GM10266 (cell line): ENCODE measurements at regions not wholly inside any gene's neighbourhood (a gene's known extent, or its start where the extent isn't known, plus 50 kb on each side); places are given as distances from the start of the nearest gene placed in this dataset.
"Not testable (repeated sequence)": the region's sequence is repeated elsewhere in the genome, so short reads cannot be mapped to it uniquely, and the experiment has no call there.

Experiments used
- DNase-seq: peaks from one replicate; pipeline ENCODE4 v3.0.0; 2012; ENCODE audit errors: extremely low spot score
- TF ChIP-seq, protein P1 (sequence below): IDR thresholded peaks from 2 replicates; pipeline ENCODE4 v1.5.1; 2012; ENCODE audit warnings: mild to moderate bottlenecking, low read depth; ENCODE audit not compliant: control insufficient read depth, insufficient read depth; ENCODE audit errors: missing control alignments

DNA sequence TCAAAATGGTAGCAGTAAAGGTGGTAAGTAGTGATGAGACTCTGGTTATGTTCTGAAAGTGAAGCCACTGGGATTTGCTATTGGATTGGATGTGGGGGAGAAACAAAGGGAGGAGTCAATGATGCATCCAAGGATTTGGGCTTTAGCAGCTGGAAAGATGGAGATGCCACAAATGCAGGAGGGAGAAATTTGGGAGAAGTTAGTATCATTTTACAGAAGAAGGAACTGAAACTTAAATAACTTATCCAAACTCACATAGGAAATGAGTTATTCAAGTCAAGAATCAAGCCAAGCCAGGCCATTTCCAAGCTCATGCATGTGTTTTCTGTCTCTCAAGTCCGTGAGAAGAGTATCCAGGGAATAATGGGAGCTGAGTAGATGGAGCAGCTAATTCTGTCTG, 155.1 kb upstream of the TNFAIP3 start:
- TF ChIP-seq, protein P1, sequence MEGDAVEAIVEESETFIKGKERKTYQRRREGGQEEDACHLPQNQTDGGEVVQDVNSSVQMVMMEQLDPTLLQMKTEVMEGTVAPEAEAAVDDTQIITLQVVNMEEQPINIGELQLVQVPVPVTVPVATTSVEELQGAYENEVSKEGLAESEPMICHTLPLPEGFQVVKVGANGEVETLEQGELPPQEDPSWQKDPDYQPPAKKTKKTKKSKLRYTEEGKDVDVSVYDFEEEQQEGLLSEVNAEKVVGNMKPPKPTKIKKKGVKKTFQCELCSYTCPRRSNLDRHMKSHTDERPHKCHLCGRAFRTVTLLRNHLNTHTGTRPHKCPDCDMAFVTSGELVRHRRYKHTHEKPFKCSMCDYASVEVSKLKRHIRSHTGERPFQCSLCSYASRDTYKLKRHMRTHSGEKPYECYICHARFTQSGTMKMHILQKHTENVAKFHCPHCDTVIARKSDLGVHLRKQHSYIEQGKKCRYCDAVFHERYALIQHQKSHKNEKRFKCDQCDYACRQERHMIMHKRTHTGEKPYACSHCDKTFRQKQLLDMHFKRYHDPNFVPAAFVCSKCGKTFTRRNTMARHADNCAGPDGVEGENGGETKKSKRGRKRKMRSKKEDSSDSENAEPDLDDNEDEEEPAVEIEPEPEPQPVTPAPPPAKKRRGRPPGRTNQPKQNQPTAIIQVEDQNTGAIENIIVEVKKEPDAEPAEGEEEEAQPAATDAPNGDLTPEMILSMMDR = no peak
- no peak for DNase-seq

DNA sequence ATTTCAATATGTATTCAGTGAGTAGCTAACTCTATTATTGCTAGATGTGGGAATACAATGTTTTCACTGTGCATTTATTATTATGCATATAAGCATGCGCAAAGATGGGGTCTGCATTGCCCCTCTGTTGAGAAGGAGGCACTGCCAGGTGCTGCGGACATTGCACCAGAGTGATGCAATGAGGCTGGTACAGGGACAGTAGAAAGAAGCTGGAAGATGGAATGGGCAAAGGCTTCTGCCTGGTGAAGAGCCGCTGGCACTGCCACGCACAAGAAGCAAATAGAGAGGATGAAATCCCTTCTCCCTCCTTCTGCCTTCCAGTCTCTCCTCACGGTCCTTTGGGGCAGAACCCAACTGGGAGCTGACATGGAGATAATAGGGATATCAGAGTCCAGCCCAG, 154.5 kb upstream of the TNFAIP3 start:
- TF ChIP-seq, protein P1 = no peak
- no peak for DNase-seq

DNA sequence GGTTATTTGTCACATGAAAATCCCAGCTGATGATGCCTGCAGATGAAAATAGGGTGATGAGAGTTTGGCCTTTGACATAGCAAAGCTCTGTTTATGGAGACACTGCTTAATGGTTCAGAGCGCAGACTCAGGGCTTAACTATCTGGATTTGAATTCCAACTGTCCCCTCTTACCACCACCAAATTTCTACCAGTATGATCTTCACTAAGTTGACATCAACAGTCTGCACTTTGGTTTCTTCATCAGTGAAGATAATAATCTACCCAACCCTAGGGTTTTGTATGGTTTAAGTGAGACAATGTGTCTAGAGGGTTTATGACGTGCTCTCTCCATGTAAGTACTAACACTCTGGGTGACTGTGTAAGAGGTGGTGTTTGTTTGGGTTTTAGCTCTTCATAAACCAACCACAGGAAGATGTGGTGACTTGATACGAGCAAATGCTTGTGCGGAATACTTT, 151.4 kb upstream of the TNFAIP3 start:
- no peak for DNase-seq
- TF ChIP-seq, protein P1 = no peak

DNA sequence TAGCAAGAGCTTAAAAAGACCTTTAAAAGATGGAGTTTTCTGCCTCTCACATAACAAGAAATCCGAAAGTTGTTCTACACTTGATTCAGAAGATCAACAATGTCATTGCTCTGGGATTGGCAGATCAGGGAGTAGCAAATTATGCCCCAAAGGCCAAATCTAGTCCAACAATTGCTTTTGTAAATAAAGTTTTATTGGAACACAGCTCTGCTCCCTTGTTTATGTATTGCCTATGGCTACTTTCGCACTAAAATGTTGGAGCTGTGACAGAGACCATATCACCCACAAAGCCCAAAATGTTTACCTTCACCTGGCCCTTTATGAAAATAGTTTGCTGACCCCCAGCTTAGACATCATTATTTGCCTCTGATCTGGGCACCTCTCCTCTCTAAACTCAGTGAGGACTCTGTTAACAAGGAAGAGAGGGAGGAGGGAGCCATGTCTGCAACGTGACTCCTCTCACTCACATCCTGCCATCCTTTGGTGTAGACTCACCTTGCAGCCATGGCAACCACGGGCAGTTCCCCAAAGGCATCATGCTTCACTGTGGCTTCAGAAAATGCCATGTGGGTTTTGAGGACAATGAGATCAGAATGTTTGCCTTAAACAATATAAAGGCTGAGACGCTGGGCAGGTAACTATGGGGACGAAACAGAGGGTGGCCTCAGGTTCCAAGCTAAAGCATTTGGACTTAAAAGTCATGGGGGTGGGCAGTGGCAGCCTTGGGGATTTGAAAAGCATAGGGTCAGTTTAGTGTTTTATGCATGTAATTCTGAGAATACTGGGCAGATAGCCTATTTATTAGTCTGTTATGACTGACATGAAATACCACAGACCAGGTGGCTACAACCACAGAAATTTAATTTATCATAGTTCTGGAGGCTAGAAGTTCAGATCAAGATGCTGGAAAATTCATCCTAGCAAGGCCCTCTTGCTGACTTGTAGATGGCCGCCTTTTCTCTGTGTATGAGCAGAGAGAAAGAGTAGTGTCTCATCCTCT, 149.7 kb upstream of the TNFAIP3 start:
- DNase-seq = no peak
- TF ChIP-seq, protein P1 = no peak

DNA sequence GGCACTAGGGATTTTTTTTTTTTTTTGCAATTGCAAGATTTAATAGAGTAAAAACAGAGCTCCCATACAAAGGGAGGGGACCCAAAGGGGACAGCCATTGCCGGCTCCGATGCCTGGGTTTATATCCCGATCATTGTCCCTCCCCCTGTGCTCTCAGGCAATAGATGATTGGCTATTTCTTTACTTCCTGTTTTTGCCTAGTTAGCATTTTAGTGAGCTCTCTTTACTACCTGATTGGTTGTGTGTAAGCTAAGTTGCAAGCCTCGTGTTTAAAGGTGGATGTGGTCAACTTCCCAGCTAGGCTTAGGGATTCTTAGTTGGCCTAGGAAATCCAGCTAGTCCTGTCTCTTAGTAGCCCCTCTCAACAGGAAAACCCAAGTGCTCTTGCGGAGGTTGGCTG, 148.2 kb upstream of the TNFAIP3 start:
- not testable (repeated sequence) for DNase-seq

DNA sequence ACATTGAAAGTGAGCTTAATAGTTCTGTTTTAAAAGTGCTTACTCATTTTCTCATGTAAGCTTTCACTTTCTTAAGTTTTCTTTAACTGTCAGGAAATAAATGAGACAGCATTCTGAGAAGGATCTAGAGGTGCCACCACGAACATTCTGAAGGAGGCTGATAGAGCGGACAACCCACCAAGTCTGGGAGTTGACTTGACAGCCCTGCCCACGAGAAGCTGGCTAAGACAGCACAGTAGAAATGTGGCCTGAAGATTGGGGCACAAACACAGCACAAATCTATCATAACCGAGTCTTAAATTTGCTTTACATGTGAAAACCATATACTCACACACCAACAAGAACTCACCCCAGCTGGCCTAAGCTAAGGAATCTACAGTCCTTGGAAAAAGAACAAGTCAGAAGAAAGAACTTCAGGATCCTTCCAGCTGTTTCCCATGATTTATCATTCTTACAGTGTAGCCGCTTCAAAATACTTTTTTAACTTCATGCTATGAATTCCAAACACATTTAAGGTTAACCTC, 144.2 kb upstream of the TNFAIP3 start:
- DNase-seq = no peak
- TF ChIP-seq, protein P1 = no peak

DNA sequence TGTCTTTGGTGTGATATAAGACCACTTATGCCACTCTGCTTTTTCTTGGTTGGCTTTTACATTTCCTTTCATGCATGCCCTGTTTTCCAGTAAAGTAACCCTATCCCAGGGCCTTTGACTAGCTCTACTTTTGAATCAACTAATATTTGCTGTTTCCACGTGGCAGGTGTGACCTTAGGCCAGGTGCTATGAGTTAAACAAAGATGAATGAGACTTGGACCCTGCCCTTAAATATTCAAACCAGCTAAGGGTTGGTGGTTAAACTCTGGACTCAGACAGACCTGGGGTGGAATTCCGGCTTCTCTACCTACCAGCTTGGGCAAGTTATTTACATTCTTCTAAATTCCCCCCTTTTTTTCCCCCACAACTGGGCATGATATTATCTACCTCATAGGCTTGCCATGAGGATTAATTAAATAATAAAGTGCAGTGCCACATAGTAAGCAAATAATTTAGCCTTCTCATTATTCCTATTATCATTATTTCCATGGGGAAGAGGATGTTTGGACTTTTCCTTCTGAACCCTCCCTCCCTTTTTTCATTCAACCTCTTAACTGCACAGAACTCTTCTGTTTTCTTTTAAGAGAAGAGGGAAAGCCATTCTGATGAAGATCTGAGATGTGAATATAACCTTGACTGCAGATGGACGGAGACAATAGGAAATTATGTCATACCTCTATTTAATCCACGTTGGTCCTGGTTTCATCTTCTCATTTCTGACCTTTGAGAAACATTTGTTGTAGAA, 143.6 kb upstream of the TNFAIP3 start:
- DNase-seq = no peak
- TF ChIP-seq, protein P1 = no peak
